ENCODE measurements at regions not wholly inside any gene's neighbourhood (a gene's known extent, or its start where the extent isn't known, plus 50 kb on each side); places are given as distances from the start of the nearest gene placed in this dataset.

DNA sequence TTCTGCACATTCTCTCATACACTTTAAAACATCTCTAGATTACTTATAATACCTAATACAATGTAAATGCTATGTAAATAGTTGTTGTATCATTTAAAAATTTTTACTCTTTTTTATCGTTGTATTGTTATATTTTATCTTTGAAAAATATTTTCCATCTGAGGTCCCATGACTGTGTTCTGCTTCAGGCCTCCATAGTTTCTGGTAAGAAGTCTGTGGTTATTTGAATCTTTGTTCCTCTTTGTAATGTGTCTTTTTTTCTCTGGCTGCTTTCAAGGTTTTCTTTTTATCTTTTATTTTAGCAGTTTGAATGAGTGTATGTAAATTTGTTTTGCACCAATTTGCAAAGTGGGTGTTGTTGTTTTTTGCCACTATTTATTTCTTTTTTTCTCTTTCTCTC is 263.1 kb downstream of the RPS24 start:
- Histone ChIP-seq H3K9me3 (ENCODE audit: control extremely low read depth in 1 of 3, control insufficient read depth in 2 of 3, insufficient read depth in 1 of 3, low read length in 2 of 3) (peaks cover 0 to 7% (median 0%) of the 10 kb centered on the region in 3 donors), H3K27ac (ENCODE audit: low read length in 2 of 2) (no peak overlapping the region), H3K27me3 (replicated peaks in 1 of 4; ENCODE audit: control extremely low read depth in 1 of 4, control insufficient read depth in 3 of 4, insufficient read depth in 4 of 4, low read length in 3 of 4) (no peaks in the 10 kb centered on the region), H3K36me3 (replicated peaks in 1 of 2; ENCODE audit: control extremely low read depth in 1 of 2, control insufficient read depth in 1 of 2, extremely low read depth in 1 of 2, insufficient read depth in 2 of 2, low read length in 1 of 2) (no peaks in the 10 kb centered on the region), H3K79me2 (ENCODE audit: control insufficient read depth, insufficient read depth, low read length) (no peaks in the 10 kb centered on the region), H3K9ac (ENCODE audit: low read length) (no peak overlapping the region), H3K4me1 (ENCODE audit: control insufficient read depth in 2 of 2, insufficient read depth in 2 of 2, low read length in 2 of 2) (peaks cover 38 to 54% of the 10 kb centered on the region in 2 donors), H2AFZ (ENCODE audit: insufficient read depth, low read depth, low read length, poor library complexity, severe bottlenecking) (no peak overlapping the region), H3K4me3 (ENCODE audit: control extremely low read depth in 1 of 5, extremely low read depth in 1 of 5, insufficient read depth in 1 of 5, low read depth in 2 of 5, low read length in 4 of 5) (no peak overlapping the region), H3K4me2 (replicated peaks; ENCODE audit: low read depth, low read length, poor library complexity, severe bottlenecking) (no peak overlapping the region), H4K20me1 (ENCODE audit: control insufficient read depth, insufficient read depth, low read length, poor library complexity, severe bottlenecking) (no peaks in the 10 kb centered on the region)
- no peak overlapping the region for H3K27ac Mint-ChIP-seq
- TF ChIP-seq EZH2 (IDR thresholded peaks at IDR 0.05; ENCODE audit: borderline replicate concordance, insufficient read depth, low read depth, low read length, poor library complexity, severe bottlenecking), result no peak
- TF ChIP-seq CTCF (IDR thresholded peaks at IDR 0.05), result no peak
- no peaks in the 10 kb centered on the region for H3K9me3 Mint-ChIP-seq (ENCODE audit: insufficient read depth)
- H3K4me1 Mint-ChIP-seq, result peaks cover 47% of the 10 kb centered on the region
- H3K4me3 Mint-ChIP-seq, result no peak overlapping the region
- no CpG with 5 or more reads among the region's 1 CpG for WGBS (ENCODE audit: insufficient coverage)
- ATAC-seq (ENCODE audit: low read depth) (no peak), DNase-seq (peak; percentile 39)
- CTCF ChIA-PET, result no interaction called here
- POLR2A ChIA-PET, result no interaction called here
- intact Hi-C loops (cut with micrococcal nuclease), result no loop called here
- H3K27me3 Mint-ChIP-seq, result no peaks in the 10 kb centered on the region

DNA sequence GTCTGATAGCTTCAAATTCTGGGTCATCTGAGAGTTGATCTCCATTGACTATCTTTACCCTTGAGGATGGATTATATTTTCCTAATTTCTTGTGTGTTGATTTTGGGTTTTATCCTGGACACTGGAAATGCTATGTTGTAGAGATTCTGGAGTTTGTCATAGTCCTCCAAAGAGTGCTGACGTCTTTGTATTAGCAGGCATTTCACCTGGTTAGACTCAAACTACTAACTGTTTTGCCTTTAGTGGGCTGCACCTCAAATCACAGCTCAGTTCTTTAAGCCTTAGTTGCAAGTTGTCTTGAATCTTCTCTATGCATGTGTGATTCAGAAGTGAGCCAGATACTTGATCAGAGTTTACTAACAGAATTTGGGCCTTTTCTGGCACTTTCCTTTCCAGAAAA is 264.3 kb downstream of the RPS24 start:
- Mint-ChIP-seq H3K27me3 (no peaks in the 10 kb centered on the region), H3K4me3 (no peak overlapping the region), H3K4me1 (peaks cover 52% of the 10 kb centered on the region), H3K9me3 (ENCODE audit: insufficient read depth) (no peaks in the 10 kb centered on the region), H3K27ac (peak overlapping the region; percentile 77)
- Histone ChIP-seq H4K20me1 (ENCODE audit: control insufficient read depth, insufficient read depth, low read length, poor library complexity, severe bottlenecking) (no peaks in the 10 kb centered on the region), H3K9me3 (ENCODE audit: control extremely low read depth in 1 of 3, control insufficient read depth in 2 of 3, insufficient read depth in 1 of 3, low read length in 2 of 3) (peaks cover 0 to 7% (median 0%) of the 10 kb centered on the region in 3 donors), H3K79me2 (ENCODE audit: control insufficient read depth, insufficient read depth, low read length) (no peaks in the 10 kb centered on the region), H3K9ac (ENCODE audit: low read length) (no peak overlapping the region), H3K36me3 (replicated peaks in 1 of 2; ENCODE audit: control extremely low read depth in 1 of 2, control insufficient read depth in 1 of 2, extremely low read depth in 1 of 2, insufficient read depth in 2 of 2, low read length in 1 of 2) (no peaks in the 10 kb centered on the region), H3K27me3 (replicated peaks in 1 of 4; ENCODE audit: control extremely low read depth in 1 of 4, control insufficient read depth in 3 of 4, insufficient read depth in 4 of 4, low read length in 3 of 4) (no peaks in the 10 kb centered on the region), H3K4me2 (replicated peaks; ENCODE audit: low read depth, low read length, poor library complexity, severe bottlenecking) (no peak overlapping the region), H3K4me1 (ENCODE audit: control insufficient read depth in 2 of 2, insufficient read depth in 2 of 2, low read length in 2 of 2) (peaks cover 44 to 57% of the 10 kb centered on the region in 2 donors), H2AFZ (ENCODE audit: insufficient read depth, low read depth, low read length, poor library complexity, severe bottlenecking) (peak overlapping the region; percentile 3), H3K27ac (ENCODE audit: low read length in 2 of 2) (peak overlapping the region in 1 of 2 donors; percentile 46), H3K4me3 (ENCODE audit: control extremely low read depth in 1 of 5, extremely low read depth in 1 of 5, insufficient read depth in 1 of 5, low read depth in 2 of 5, low read length in 4 of 5) (no peak overlapping the region)
- no CpG with 5 or more reads among the region's 1 CpG for WGBS (ENCODE audit: insufficient coverage)
- DNase-seq (no peak), ATAC-seq (ENCODE audit: low read depth) (no peak)
- TF ChIP-seq EZH2 (IDR thresholded peaks at IDR 0.05; ENCODE audit: borderline replicate concordance, insufficient read depth, low read depth, low read length, poor library complexity, severe bottlenecking) (no peak), CTCF (IDR thresholded peaks at IDR 0.05) (no peak)
- POLR2A ChIA-PET, result no interaction called here
- intact Hi-C loops (cut with micrococcal nuclease), result no loop called here
- CTCF ChIA-PET, result no interaction called here
